HL-60 (cell line): ENCODE measurements at regions not wholly inside any gene's neighbourhood (a gene's known extent, or its start where the extent isn't known, plus 50 kb on each side); places are given as distances from the start of the nearest gene placed in this dataset.

ENCODE experiments used
- CTCF ChIP-seq: IDR thresholded peaks from one replicate; pipeline ENCODE4 v1.5.1; 2011; ENCODE audit warnings: low read length, control low read depth, inconsistent platforms; ENCODE audit not compliant: insufficient read depth
- POLR2AphosphoS5 ChIP-seq: IDR thresholded peaks from 2 replicates; pipeline ENCODE4 v1.6.1; 2012; ENCODE audit warnings: low read depth
- TF ChIP-seq, protein P1 (sequence below): IDR thresholded peaks from 2 replicates; pipeline ENCODE4 v1.6.1; 2012; ENCODE audit warnings: low read depth; ENCODE audit not compliant: insufficient replicate concordance

DNA sequence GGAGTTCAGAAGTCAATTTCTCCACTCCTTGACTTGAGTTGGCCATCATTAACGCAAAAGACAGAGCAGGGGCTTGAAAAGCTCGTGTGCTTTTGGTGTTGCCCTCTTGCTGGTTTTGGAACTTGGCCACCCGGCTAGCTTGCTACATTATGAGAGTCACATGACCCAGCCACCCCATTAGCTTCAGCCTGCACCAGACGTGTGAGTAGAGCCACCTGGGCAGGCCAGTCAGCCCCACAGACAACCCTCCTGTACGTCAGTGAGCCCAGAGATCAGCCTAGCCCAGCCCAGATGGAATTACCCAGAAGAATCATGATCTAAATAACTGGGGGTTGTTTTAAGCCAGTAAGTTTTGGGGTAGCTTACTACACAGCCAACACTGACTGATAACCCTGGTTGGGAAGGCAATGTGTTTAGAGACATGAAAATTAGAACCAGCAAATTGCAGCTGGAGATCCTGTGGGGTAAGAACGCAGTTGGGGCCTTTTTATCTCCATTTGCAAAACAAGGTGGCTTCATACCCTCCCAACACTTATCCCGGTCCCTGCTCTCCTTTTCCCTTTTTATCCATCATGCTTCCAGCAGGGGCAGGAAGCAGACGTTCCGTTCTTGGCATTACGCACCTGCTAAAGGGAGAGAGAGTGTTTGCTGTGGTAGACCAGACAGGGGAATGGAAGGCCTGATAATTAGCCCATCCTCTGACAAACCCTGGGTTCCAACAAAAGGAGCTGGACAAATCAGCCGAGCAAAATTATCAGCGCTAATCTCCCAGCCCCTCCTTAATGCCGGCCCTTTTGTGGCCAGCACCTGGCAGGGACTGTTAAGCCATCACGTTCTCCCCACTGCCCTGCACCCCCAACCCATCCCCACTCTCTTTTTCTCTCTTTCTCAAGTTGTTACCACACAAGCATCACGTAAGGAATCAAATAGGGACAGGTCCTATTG lies 548.7 kb upstream of the CADM1 start:
- no peak for TF ChIP-seq CTCF
- TF ChIP-seq, protein P1, sequence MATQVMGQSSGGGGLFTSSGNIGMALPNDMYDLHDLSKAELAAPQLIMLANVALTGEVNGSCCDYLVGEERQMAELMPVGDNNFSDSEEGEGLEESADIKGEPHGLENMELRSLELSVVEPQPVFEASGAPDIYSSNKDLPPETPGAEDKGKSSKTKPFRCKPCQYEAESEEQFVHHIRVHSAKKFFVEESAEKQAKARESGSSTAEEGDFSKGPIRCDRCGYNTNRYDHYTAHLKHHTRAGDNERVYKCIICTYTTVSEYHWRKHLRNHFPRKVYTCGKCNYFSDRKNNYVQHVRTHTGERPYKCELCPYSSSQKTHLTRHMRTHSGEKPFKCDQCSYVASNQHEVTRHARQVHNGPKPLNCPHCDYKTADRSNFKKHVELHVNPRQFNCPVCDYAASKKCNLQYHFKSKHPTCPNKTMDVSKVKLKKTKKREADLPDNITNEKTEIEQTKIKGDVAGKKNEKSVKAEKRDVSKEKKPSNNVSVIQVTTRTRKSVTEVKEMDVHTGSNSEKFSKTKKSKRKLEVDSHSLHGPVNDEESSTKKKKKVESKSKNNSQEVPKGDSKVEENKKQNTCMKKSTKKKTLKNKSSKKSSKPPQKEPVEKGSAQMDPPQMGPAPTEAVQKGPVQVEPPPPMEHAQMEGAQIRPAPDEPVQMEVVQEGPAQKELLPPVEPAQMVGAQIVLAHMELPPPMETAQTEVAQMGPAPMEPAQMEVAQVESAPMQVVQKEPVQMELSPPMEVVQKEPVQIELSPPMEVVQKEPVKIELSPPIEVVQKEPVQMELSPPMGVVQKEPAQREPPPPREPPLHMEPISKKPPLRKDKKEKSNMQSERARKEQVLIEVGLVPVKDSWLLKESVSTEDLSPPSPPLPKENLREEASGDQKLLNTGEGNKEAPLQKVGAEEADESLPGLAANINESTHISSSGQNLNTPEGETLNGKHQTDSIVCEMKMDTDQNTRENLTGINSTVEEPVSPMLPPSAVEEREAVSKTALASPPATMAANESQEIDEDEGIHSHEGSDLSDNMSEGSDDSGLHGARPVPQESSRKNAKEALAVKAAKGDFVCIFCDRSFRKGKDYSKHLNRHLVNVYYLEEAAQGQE: no peak
- no peak for TF ChIP-seq POLR2AphosphoS5
